GM12878 (cell line): ENCODE measurements at regions not wholly inside any gene's neighbourhood (a gene's known extent, or its start where the extent isn't known, plus 50 kb on each side); places are given as distances from the start of the nearest gene placed in this dataset.

ENCODE experiments used
- ATAC-seq: fragments of 200-7000 bp; cut with Tn5 transposase; 3 replicates; pipeline ENCODE4 v1.9.1; 2020; ENCODE audit warnings: mild to moderate bottlenecking, moderate library complexity
- BruUV-seq: library from RNA; stranded (reverse); fragments of 400-500 nt; replicated peaks from 2 replicates; lab custom pipeline; 2021; lab: Mats Ljungman, UMichigan
- CTCF ChIA-PET: fragments of 300-600 bp; sonication (Branson Sonifier 250); formaldehyde crosslinking; extraction: SDS; loops from one replicate; lab custom pipeline; 2021; ENCODE audit warnings: inconsistent platforms; lab: Yijun Ruan, JAX
- POLR2A ChIA-PET: fragments of 350-600 bp; formaldehyde crosslinking; extraction: SDS; loops from one replicate; lab custom pipeline; 2021; ENCODE audit warnings: inconsistent platforms; lab: Charles Lee
- RAD21 ChIA-PET: fragments of 300-600 bp; sonication (Branson Sonifier 250); formaldehyde crosslinking; loops from one replicate; lab custom pipeline; 2023; ENCODE audit warnings: antibody characterized with exemption; ENCODE audit not compliant: unreplicated experiment; lab: Charles Lee
- SMC1A ChIA-PET: fragments of 300-600 bp; sonication (Branson Sonifier 250); formaldehyde crosslinking; loops from one replicate; lab custom pipeline; 2023; ENCODE audit not compliant: unreplicated experiment, uncharacterized antibody; lab: Charles Lee
- DNase-seq: peaks from one replicate; pipeline ENCODE4 v3.0.0-alpha.2; 2011; ENCODE audit warnings: low read depth, low spot score
- FAIRE-seq: peaks from 3 replicates; lab custom pipeline; 2011; peaks lifted over from hg19 to GRCh38; lab: Jason Lieb, UNC
- H2AFZ ChIP-seq: 2 replicates; pipeline ENCODE4 v1.6.0; 2011; ENCODE audit warnings: low read depth, low read length, control low read depth; ENCODE audit not compliant: control insufficient read depth
- H3K27ac ChIP-seq: 2 replicates; pipeline ENCODE4 v1.5.1; 2011; ENCODE audit warnings: control low read depth; ENCODE audit not compliant: control insufficient read depth, insufficient read depth
- H3K27me3 ChIP-seq, 2 experiments: replicated peaks in 1 of 2; 2 replicates each; pipeline versions ENCODE4 v1.6.0 to v1.6.1; 2011; ENCODE audit warnings: low read length in 1 of 2; ENCODE audit not compliant: control insufficient read depth in 2 of 2, insufficient read depth in 2 of 2
- H3K36me3 ChIP-seq, 2 experiments: 2 replicates each; pipeline ENCODE4 v1.5.1; 2011; ENCODE audit warnings: low read length in 1 of 2; ENCODE audit not compliant: control insufficient read depth in 2 of 2, insufficient read depth in 2 of 2
- H3K4me1 ChIP-seq: 2 replicates; pipeline ENCODE4 v1.6.1; 2011; ENCODE audit warnings: mild to moderate bottlenecking, low read length, moderate library complexity, mixed read lengths; ENCODE audit not compliant: control insufficient read depth, insufficient read depth
- H3K4me2 ChIP-seq: 2 replicates; pipeline ENCODE4 v1.6.0; 2011; ENCODE audit warnings: control low read depth; ENCODE audit not compliant: control insufficient read depth, insufficient read depth
- H3K4me3 ChIP-seq: fragments of 200-600 bp; sonication (generic); 2 replicates; pipeline ENCODE4 v1.5.1; 2016
- H3K79me2 ChIP-seq: 2 replicates; pipeline ENCODE4 v1.6.0; 2011; ENCODE audit warnings: low read length; ENCODE audit not compliant: control insufficient read depth, insufficient read depth
- H3K9ac ChIP-seq: 2 replicates; pipeline ENCODE4 v1.8.0; 2011; ENCODE audit warnings: low read length, control low read depth, mixed read lengths; ENCODE audit not compliant: control insufficient read depth, insufficient read depth
- H3K9me3 ChIP-seq: replicated peaks from 3 replicates; pipeline ENCODE4 v1.5.1; 2011; ENCODE audit warnings: mild to moderate bottlenecking, low read length; ENCODE audit not compliant: control insufficient read depth, insufficient read depth
- H4K20me1 ChIP-seq: 2 replicates; pipeline ENCODE4 v1.6.0; 2011; ENCODE audit not compliant: control insufficient read depth, insufficient read depth
- BHLHE40 ChIP-seq, 2 experiments: fragments of 450-650 bp in 1 of 2; IDR thresholded peaks; 2 replicates each; pipeline ENCODE4 v1.6.1; 2011 to 2017; ENCODE audit warnings: low read depth in 2 of 2, borderline replicate concordance in 1 of 2, improper control_type of control experiment in 1 of 2, low read length in 1 of 2, mild to moderate bottlenecking in 1 of 2
- MAX ChIP-seq: IDR thresholded peaks from 2 replicates; pipeline ENCODE4 v1.6.1; 2012; ENCODE audit warnings: low read depth, low read length, improper control_type of control experiment
- RBBP5 ChIP-seq: fragments of 200-600 bp; sonication (generic); conservative IDR thresholded peaks from 2 replicates; pipeline ENCODE4 v1.6.1; 2016
- WRNIP1 ChIP-seq: IDR thresholded peaks from 2 replicates; pipeline ENCODE4 v1.6.1; 2011; ENCODE audit warnings: low read depth, low read length, improper control_type of control experiment, borderline replicate concordance
- WGBS: methylation state at CpG from one replicate; pipeline ENCODE4 v1.1.6; 2016; ENCODE audit warnings: low lambda C conversion rate; ENCODE audit not compliant: insufficient replicate concordance, insufficient coverage; ENCODE audit errors: missing lambda C conversion rate; 5-methylcytosine and 5-hydroxymethylcytosine counted together
- in situ Hi-C: fragments of 300-500 bp; cut with MboI; formaldehyde crosslinking; loops from 9 replicates; pipeline ENCODE4 v1.14.3; 2018; ENCODE audit warnings: mixed read lengths
- intact Hi-C: fragments of 100-400 bp; cut with micrococcal nuclease; formaldehyde crosslinking; loops from one replicate; pipeline ENCODE4 v1.14.2; 2022; ENCODE audit not compliant: unreplicated experiment

DNA sequence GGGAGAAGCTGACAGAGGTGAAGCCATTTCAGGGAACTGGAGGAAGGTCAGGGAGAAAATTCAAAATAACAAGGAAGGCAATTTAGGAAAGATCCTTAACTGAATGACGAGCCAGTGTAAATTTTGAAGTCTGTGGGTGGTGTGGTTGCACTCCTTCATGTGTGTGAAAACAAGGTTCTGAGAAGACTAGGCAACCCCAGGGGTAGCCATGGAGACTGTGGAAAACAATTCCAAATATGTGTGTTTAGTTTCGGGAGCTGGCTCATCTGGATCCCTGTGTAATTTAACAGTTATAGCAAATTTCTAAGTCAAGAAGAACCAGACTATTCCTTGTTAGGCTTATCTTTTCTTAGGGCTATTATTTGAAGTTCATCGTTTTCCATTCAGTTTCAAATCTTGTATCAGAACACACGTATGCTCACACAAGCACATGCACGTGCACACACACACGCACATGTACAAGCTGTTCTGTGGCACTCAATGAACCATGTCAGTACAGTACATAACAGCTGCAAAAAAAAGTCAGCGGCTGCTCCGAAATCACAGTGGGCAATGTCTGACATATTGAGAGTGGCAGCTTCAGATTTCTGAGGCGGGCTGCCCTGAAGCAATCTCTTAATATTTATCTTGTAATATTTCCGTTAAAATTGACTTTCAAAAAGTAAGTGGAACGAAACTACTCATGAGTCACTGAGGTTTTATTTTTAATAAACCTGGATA is 411.2 kb downstream of the AEBP2 start:
- no peak overlapping the region for H2AFZ ChIP-seq
- H3K27me3 ChIP-seq = no peaks in the 10 kb centered on the region
- RAD21 ChIA-PET = no interaction called here
- FAIRE-seq = no peak
- intact Hi-C loops (no loop called here), in situ Hi-C loops (no loop called here)
- H3K4me2 ChIP-seq = no peak overlapping the region
- H3K36me3 ChIP-seq = no peaks in the 10 kb centered on the region
- TF ChIP-seq BHLHE40 (IDR thresholded peaks at IDR 0.05; ENCODE audit: borderline replicate concordance in 1 of 2, low read depth in 2 of 2, low read length in 1 of 2) = peak in 1 of 2 experiments; percentile 40; a peak in 2 of 4 replicates
- TF ChIP-seq WRNIP1 = no peak
- no peak for TF ChIP-seq RBBP5
- no peak for TF ChIP-seq MAX
- H4K20me1 ChIP-seq = no peaks in the 10 kb centered on the region
- CTCF ChIA-PET = interaction anchor here (1.2 kb wide), 1 partner anchor 31 kb away, joined by 4 read pairs; no protein-coding TSS in a partner anchor
- BruUV-seq = no TSS peak
- no peak overlapping the region for H3K27ac ChIP-seq
- no peak for ATAC-seq
- H3K9ac ChIP-seq = no peak overlapping the region
- no peak for DNase-seq
- H3K4me3 ChIP-seq = no peak overlapping the region
- SMC1A ChIA-PET = no interaction called here
- POLR2A ChIA-PET = interaction anchor here (1.1 kb wide), 1 partner anchor 15 kb away, joined by 4 read pairs; no protein-coding TSS in a partner anchor
- no peaks in the 10 kb centered on the region for H3K9me3 ChIP-seq
- 39% methylated on average over 11 of the region's 11 CpGs for WGBS
- H3K79me2 ChIP-seq = no peaks in the 10 kb centered on the region
- peaks cover 4% of the 10 kb centered on the region; the same call in 1 of the 2 replicates for H3K4me1 ChIP-seq
